ENCODE measurements at regions not wholly inside any gene's neighbourhood (a gene's known extent, or its start where the extent isn't known, plus 50 kb on each side); places are given as distances from the start of the nearest gene placed in this dataset.

DNA sequence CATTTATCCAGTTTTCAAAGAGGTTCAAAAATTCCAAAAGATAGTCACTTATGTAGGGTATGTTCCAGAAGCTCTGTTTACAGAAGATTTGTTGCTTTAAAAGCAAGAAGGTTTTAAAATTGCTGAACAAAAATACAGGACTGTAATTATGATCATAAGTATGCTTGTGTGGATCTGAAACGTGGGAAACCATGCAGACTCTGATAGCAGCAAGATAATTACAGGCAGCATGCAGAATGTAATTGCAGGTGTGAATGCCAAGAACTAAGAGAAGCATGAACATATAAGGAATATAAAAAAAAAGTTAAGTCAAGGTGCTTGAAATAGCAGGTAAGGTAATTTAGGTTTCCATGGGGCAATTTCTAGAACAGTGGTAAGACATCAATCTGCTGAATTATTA, 405.7 kb downstream of the ARL4A start:
- Histone ChIP-seq H3K9ac (ENCODE audit: low read length) (no peak overlapping the region), H3K9me2 (replicated peaks; ENCODE audit: insufficient read depth, low read length) (no peaks in the 10 kb centered on the region), H3K79me2 (ENCODE audit: insufficient read depth, low read length) (no peaks in the 10 kb centered on the region), H3K4me3 (ENCODE audit: insufficient read depth, low read length, poor library complexity, severe bottlenecking) (no peak overlapping the region), H3K4me2 (ENCODE audit: low read depth, low read length, poor library complexity, severe bottlenecking) (no peak overlapping the region), H4K20me1 (ENCODE audit: low read depth, low read length) (no peaks in the 10 kb centered on the region), H3K27ac (ENCODE audit: low read depth, low read length) (no peak overlapping the region), H3K27me3 (ENCODE audit: low read length) (no peaks in the 10 kb centered on the region), H2AFZ (ENCODE audit: low read depth, low read length, severe bottlenecking) (no peak overlapping the region), H3F3A (ENCODE audit: insufficient read depth) (no peaks in the 10 kb centered on the region), H3K9me3 (ENCODE audit: insufficient read depth, low read length) (no peaks in the 10 kb centered on the region), H3K36me3 (ENCODE audit: low read length) (no peaks in the 10 kb centered on the region)
- TF ChIP-seq, protein P1, sequence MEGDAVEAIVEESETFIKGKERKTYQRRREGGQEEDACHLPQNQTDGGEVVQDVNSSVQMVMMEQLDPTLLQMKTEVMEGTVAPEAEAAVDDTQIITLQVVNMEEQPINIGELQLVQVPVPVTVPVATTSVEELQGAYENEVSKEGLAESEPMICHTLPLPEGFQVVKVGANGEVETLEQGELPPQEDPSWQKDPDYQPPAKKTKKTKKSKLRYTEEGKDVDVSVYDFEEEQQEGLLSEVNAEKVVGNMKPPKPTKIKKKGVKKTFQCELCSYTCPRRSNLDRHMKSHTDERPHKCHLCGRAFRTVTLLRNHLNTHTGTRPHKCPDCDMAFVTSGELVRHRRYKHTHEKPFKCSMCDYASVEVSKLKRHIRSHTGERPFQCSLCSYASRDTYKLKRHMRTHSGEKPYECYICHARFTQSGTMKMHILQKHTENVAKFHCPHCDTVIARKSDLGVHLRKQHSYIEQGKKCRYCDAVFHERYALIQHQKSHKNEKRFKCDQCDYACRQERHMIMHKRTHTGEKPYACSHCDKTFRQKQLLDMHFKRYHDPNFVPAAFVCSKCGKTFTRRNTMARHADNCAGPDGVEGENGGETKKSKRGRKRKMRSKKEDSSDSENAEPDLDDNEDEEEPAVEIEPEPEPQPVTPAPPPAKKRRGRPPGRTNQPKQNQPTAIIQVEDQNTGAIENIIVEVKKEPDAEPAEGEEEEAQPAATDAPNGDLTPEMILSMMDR (IDR thresholded peaks at IDR 0.05; ENCODE audit: insufficient read depth, low read length, poor library complexity, severe bottlenecking) = no peak
- no peak for TF ChIP-seq EZH2phosphoT487 (conservative IDR thresholded peaks at IDR 0.05; ENCODE audit: low read length)

DNA sequence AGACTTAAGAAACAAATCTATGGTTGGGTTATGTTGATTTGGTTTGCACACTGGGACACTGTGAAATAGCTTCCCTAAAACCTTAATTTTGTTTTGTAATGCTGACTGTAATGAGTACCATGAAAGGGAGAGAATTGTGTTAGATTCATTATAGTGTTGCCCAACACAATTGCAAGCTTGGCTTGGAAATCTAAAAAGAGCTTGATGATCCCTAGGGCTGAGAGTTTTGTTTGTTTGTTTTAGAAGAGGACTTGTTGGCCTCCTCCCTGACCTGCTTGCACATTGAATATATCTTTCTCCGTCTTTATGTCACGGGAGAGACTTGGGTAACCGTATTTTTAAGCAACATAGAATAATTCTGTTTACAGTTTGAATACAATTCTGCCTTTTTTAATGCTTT, 410.1 kb downstream of the ARL4A start:
- H3K4me2 ChIP-seq (ENCODE audit: low read depth, low read length, poor library complexity, severe bottlenecking) = no peak overlapping the region
- no peaks in the 10 kb centered on the region for H3F3A ChIP-seq (ENCODE audit: insufficient read depth)
- H3K79me2 ChIP-seq (ENCODE audit: insufficient read depth, low read length) = no peaks in the 10 kb centered on the region
- TF ChIP-seq, protein P1 (IDR thresholded peaks at IDR 0.05; ENCODE audit: insufficient read depth, low read length, poor library complexity, severe bottlenecking) = no peak
- no peak for TF ChIP-seq EZH2phosphoT487 (conservative IDR thresholded peaks at IDR 0.05; ENCODE audit: low read length)
- H3K9ac ChIP-seq (ENCODE audit: low read length) = no peak overlapping the region
- H3K9me2 ChIP-seq (replicated peaks; ENCODE audit: insufficient read depth, low read length) = no peaks in the 10 kb centered on the region
- H3K9me3 ChIP-seq (ENCODE audit: insufficient read depth, low read length) = no peaks in the 10 kb centered on the region
- H4K20me1 ChIP-seq (ENCODE audit: low read depth, low read length) = no peaks in the 10 kb centered on the region
- H2AFZ ChIP-seq (ENCODE audit: low read depth, low read length, severe bottlenecking) = no peak overlapping the region
- no peak overlapping the region for H3K4me3 ChIP-seq (ENCODE audit: insufficient read depth, low read length, poor library complexity, severe bottlenecking)
- no peaks in the 10 kb centered on the region for H3K36me3 ChIP-seq (ENCODE audit: low read length)
- H3K27me3 ChIP-seq (ENCODE audit: low read length) = no peaks in the 10 kb centered on the region
- H3K27ac ChIP-seq (ENCODE audit: low read depth, low read length) = no peak overlapping the region

DNA sequence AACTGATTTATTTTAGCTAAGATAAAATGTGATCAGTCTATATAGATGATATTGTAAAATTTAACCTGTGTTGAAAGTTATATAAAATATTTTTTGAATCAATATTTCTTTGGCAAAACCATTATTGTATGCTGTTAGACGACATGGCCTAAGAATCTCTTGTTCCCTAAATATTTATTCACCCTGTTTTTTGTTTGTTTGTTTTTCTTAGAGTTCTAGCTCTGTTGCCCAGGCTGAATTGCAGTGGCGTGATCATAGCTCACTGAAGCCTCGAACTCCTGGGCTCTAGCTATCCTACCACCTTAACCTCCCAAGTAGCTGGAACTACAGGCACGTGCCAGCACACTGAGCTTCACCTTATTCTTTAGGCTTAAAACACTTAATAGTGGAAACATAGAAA, 410.7 kb downstream of the ARL4A start:
- Histone ChIP-seq H4K20me1 (ENCODE audit: low read depth, low read length) (no peaks in the 10 kb centered on the region), H3K36me3 (ENCODE audit: low read length) (no peaks in the 10 kb centered on the region), H2AFZ (ENCODE audit: low read depth, low read length, severe bottlenecking) (no peak overlapping the region), H3K79me2 (ENCODE audit: insufficient read depth, low read length) (no peaks in the 10 kb centered on the region), H3F3A (ENCODE audit: insufficient read depth) (no peaks in the 10 kb centered on the region), H3K4me2 (ENCODE audit: low read depth, low read length, poor library complexity, severe bottlenecking) (no peak overlapping the region), H3K9ac (ENCODE audit: low read length) (no peak overlapping the region), H3K27me3 (ENCODE audit: low read length) (no peaks in the 10 kb centered on the region), H3K27ac (ENCODE audit: low read depth, low read length) (no peak overlapping the region), H3K4me3 (ENCODE audit: insufficient read depth, low read length, poor library complexity, severe bottlenecking) (no peak overlapping the region), H3K9me3 (ENCODE audit: insufficient read depth, low read length) (no peaks in the 10 kb centered on the region), H3K9me2 (replicated peaks; ENCODE audit: insufficient read depth, low read length) (no peaks in the 10 kb centered on the region)
- TF ChIP-seq EZH2phosphoT487 (conservative IDR thresholded peaks at IDR 0.05; ENCODE audit: low read length) = no peak
- TF ChIP-seq, protein P1 (IDR thresholded peaks at IDR 0.05; ENCODE audit: insufficient read depth, low read length, poor library complexity, severe bottlenecking) = no peak

Data from SU-DHL-6 (cell line).